ENCODE measurements at regions not wholly inside any gene's neighbourhood (a gene's known extent, or its start where the extent isn't known, plus 50 kb on each side); places are given as distances from the start of the nearest gene placed in this dataset.

DNA sequence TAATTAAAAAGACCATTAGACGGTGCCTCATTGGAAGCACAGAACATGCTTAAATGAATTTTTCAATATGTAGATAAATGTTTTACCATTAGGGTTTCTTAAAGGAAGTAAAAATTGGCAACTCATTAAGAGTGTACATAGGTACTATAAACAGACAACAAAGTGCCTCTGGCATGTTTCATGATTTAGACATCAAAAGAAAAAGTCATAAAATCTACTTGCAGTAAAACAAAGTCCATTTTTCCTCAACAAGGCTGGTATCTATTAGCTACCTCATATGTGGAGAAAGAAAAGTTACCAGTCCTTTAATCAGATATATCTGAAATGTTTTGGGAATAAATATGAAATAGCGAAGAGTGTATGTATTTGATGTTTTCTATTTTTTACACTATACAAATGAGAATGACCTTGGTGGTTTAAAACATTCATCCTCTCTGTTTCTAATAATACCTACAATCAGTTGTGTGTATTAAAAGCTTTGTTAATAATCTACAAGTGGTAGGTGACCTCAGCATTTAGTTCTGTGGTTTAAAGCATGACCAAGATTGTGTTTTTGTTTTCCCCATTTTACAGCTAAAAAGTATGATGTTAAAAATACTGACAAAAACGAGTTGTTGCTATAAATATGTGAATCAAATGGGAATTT, 87.5 kb downstream of the HDGFL1 start:
- TF ChIP-seq, protein P1, sequence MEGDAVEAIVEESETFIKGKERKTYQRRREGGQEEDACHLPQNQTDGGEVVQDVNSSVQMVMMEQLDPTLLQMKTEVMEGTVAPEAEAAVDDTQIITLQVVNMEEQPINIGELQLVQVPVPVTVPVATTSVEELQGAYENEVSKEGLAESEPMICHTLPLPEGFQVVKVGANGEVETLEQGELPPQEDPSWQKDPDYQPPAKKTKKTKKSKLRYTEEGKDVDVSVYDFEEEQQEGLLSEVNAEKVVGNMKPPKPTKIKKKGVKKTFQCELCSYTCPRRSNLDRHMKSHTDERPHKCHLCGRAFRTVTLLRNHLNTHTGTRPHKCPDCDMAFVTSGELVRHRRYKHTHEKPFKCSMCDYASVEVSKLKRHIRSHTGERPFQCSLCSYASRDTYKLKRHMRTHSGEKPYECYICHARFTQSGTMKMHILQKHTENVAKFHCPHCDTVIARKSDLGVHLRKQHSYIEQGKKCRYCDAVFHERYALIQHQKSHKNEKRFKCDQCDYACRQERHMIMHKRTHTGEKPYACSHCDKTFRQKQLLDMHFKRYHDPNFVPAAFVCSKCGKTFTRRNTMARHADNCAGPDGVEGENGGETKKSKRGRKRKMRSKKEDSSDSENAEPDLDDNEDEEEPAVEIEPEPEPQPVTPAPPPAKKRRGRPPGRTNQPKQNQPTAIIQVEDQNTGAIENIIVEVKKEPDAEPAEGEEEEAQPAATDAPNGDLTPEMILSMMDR (IDR thresholded peaks at IDR 0.05; ENCODE audit: extremely low read depth, missing control alignments), result no peak
- no peak for DNase-seq (ENCODE audit: low spot score)

GRCh38 chr6:22657352-22657980, 88.1 kb downstream of the HDGFL1 start:
- TF ChIP-seq, protein P1 (IDR thresholded peaks at IDR 0.05; ENCODE audit: extremely low read depth, missing control alignments), result no peak
- DNase-seq (ENCODE audit: low spot score), result no peak

DNA sequence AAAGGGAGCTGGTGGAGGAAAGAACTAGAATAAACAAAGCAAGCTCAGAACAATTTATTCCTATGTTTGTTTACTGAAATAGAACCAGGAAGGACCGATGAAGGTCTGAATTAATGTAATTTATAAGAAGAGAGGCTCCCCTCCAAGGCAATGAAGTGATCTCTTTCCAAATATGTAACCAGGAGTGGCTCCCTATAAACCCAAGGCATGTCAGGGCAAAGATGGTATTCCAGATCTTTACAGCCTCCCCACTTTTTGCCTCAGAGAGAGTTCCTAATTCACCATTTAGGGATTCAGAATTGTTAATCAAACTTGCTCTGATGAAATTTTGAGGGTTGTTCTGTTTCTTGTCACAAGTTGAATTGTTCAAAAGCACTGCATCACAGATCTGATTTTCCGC, 88.8 kb downstream of the HDGFL1 start:
- DNase-seq (ENCODE audit: low spot score), result no peak
- TF ChIP-seq, protein P1 (IDR thresholded peaks at IDR 0.05; ENCODE audit: extremely low read depth, missing control alignments), result no peak

DNA sequence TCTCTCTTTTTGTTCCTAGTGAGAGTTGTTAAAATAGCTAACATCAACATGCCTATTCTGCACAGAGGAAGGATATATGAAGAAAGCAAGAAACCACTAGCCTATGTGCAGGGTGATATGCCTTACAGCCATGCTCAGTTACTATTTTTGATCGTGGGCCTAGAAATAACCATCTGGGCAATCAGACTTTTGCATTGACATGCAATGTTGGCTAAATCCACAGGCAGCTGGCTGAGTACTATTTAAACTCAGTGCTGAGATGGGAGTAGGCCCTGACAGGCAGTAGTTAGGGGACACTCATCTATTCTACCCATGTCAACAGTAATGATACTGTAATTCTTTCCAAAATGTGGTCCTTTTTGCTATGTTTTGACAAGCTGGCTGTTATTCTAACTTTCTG, 89.6 kb downstream of the HDGFL1 start:
- DNase-seq (ENCODE audit: low spot score), result no peak
- TF ChIP-seq, protein P1 (IDR thresholded peaks at IDR 0.05; ENCODE audit: extremely low read depth, missing control alignments), result no peak

DNA sequence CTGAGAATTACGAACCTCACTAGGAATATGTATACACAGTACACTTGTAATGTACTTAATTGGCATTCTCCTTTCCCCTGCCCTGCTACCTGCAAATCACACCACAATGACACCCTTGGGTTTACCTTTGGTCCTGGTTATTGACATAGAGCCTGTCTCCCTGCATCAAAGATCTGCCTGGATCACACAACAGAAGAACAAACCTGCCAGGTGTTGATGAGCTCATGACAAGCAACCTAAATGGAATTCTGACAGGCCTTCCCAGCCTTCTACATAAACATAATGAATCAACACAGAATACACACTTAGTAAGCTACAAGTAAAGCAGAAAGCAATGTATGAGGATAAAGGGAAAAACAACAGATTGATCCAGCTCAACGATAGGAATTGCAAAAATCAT, 95.6 kb downstream of the HDGFL1 start:
- no peak for DNase-seq (ENCODE audit: low spot score)
- TF ChIP-seq, protein P1 (IDR thresholded peaks at IDR 0.05; ENCODE audit: extremely low read depth, missing control alignments), result no peak

DNA sequence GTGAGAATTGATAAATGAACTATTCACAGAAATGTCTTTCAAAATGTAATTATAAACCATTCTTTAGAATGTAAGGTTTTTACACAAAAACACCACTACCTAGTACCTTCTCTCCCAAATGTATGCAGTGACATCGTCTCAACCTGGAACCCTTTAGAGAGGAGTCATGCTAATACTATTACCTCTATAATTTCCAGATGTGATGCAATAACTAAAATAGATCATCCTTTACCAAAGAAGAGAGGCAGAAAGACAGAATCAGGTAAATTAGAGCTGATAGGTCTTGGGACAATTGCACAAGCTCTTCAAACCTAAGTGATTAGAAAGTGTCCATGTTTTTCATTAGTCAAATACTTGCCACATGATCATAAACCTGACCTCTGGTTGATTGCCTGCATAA, 96.7 kb downstream of the HDGFL1 start:
- TF ChIP-seq, protein P1 (IDR thresholded peaks at IDR 0.05; ENCODE audit: extremely low read depth, missing control alignments), result no peak
- DNase-seq (ENCODE audit: low spot score), result no peak

DNA sequence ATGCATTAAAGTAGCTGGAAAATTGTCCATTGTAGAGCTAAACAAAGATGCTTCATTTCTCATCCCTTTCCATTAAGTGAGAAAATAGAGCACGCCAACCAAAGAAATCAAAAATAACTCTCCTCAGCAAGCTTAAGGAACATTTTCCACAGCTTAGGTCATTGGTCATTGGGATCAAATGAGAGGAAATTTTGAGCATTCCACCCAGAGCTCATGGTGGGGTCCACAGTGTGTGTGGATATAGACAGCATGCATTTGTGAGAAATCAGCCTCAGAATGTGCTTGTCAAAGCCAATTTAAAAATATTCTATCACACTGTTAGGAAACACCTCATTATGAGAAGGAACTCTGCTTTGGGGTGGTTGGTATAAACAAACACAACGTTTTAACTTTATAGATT, 97.2 kb downstream of the HDGFL1 start:
- TF ChIP-seq, protein P1 (IDR thresholded peaks at IDR 0.05; ENCODE audit: extremely low read depth, missing control alignments), result no peak
- no peak for DNase-seq (ENCODE audit: low spot score)
